ENCODE measurements at regions not wholly inside any gene's neighbourhood (a gene's known extent, or its start where the extent isn't known, plus 50 kb on each side); places are given as distances from the start of the nearest gene placed in this dataset.

DNA sequence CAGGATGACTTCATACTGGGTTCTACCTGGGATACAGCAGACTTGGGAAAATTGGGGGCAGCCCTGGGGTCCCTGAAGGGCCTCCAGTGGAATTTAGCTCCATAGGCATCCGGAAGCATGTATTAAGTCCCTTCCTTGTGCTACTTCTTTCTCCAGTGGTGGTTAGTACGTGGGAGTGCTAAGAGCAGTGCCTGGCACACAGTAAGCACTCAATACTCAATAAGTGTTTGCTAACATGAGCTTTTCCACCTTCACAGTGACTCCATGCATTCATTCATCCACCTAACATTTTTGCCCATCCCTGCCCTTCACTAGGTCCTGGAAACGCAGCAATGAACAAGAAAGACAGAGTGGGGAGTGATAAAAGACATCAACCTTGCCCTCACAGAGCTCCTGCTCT lies 120.5 kb downstream of the MN1 start:
- TF ChIP-seq, protein P1, sequence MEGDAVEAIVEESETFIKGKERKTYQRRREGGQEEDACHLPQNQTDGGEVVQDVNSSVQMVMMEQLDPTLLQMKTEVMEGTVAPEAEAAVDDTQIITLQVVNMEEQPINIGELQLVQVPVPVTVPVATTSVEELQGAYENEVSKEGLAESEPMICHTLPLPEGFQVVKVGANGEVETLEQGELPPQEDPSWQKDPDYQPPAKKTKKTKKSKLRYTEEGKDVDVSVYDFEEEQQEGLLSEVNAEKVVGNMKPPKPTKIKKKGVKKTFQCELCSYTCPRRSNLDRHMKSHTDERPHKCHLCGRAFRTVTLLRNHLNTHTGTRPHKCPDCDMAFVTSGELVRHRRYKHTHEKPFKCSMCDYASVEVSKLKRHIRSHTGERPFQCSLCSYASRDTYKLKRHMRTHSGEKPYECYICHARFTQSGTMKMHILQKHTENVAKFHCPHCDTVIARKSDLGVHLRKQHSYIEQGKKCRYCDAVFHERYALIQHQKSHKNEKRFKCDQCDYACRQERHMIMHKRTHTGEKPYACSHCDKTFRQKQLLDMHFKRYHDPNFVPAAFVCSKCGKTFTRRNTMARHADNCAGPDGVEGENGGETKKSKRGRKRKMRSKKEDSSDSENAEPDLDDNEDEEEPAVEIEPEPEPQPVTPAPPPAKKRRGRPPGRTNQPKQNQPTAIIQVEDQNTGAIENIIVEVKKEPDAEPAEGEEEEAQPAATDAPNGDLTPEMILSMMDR (IDR thresholded peaks at IDR 0.05) = no peak
- H3K27me3 ChIP-seq = peaks cover 4% of the 10 kb centered on the region
- no peaks in the 10 kb centered on the region for H3K36me3 ChIP-seq
- ATAC-seq (peak; percentile 56), DNase-seq (no peak)
- no peak overlapping the region for H3K27ac ChIP-seq
- no peaks in the 10 kb centered on the region for H3K9me3 ChIP-seq
- intact Hi-C loops (cut with DNase I) = no loop called here
- H3K4me3 ChIP-seq = no peak overlapping the region
- H3K4me1 ChIP-seq = no peaks in the 10 kb centered on the region

DNA sequence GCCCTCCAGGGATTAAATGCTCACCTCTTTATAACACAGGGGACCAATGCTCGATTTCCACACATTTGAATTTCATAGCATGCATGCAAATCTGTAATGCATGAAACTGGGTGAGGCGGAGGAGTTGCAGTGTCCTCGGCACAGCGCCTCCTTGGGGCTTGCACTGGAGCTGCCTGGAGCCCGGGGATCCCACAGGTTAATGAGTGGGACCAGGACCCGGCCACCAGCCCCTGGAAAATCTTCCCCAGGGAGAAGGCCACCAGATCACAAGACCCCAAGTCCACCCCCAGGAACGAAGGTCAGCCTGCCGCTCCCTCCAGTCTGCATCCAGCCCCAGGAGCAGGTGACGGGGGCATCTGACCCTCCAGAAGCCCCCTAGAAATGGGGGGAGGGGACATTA lies 119.1 kb downstream of the MN1 start:
- Histone ChIP-seq H3K9me3 (no peaks in the 10 kb centered on the region), H3K27me3 (peaks cover 4% of the 10 kb centered on the region), H3K4me3 (no peak overlapping the region), H3K4me1 (no peaks in the 10 kb centered on the region), H3K36me3 (no peaks in the 10 kb centered on the region), H3K27ac (no peak overlapping the region)
- intact Hi-C loops (cut with DNase I) = no loop called here
- TF ChIP-seq, protein P1 (IDR thresholded peaks at IDR 0.05) = no peak
- no peak for DNase-seq
- no peak for ATAC-seq

DNA sequence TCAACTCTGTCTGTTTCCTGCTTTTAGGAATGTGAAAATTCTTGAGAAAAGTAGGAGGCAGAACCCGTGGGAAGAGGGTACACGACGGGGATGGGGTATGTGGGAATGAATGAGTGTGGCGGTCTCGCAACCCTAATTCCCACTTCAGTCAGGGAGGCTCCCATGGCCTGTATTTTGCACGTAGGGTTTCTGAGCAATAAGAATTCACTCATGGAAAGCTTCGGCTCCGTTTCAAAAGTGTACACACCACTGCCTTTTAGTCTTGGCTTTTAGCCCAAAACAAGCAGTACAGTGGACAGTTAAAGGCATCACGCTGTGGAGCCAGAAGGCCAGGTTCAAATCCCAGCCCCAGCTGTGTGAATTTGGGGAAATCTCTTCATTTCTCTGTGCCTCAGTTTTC lies 116.7 kb downstream of the MN1 start:
- peaks cover 4% of the 10 kb centered on the region for H3K27me3 ChIP-seq
- no peak overlapping the region for H3K27ac ChIP-seq
- intact Hi-C loops (cut with DNase I) = no loop called here
- no peaks in the 10 kb centered on the region for H3K4me1 ChIP-seq
- H3K4me3 ChIP-seq = no peak overlapping the region
- H3K9me3 ChIP-seq = no peaks in the 10 kb centered on the region
- no peak for ATAC-seq
- TF ChIP-seq, protein P1 (IDR thresholded peaks at IDR 0.05) = no peak
- H3K36me3 ChIP-seq = no peaks in the 10 kb centered on the region
- DNase-seq = no peak

DNA sequence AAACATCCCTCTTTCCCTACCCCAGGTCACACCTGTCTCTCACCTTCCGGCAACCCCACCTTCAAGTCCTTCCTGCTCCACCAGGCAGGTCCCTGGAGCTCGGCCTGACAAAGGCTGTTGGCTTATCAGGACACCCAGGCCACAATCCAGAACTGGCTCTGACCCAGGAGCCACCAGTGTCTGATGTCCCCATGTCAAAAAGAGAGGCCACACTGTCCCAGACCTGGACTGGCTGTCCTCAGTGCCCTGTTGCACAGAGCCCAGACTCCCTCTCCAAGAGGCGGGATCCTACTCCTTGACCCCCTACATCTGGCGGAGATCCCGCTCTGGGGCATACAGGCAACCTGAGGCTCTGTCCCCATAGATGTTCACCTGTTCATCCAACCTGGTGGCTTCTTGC lies 116.0 kb downstream of the MN1 start:
- H3K27me3 ChIP-seq = peaks cover 4% of the 10 kb centered on the region
- ATAC-seq (no peak), DNase-seq (no peak)
- intact Hi-C loops (cut with DNase I) = no loop called here
- no peaks in the 10 kb centered on the region for H3K36me3 ChIP-seq
- no peak overlapping the region for H3K27ac ChIP-seq
- TF ChIP-seq, protein P1 (IDR thresholded peaks at IDR 0.05) = no peak
- H3K9me3 ChIP-seq = no peaks in the 10 kb centered on the region
- H3K4me3 ChIP-seq = no peak overlapping the region
- H3K4me1 ChIP-seq = no peaks in the 10 kb centered on the region

DNA sequence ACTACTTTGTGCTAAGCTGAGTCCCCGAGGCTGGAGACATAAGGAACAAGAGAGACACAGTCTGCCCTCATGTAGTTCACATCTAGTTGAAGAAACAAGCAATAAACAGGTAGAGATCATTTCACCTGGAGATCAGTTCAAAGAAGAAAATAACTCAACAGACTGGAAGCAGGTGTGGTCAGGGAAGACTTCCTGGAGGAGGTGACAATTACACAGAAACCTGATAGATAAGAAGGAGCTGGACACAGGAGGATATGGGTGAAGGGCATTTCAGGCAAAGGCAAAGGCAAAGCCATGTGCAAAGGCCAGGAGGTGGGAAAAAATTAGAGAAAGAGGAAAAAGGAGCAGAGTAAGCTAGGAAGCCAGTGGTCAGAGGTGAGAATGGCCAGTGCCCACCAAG lies 115.6 kb downstream of the MN1 start:
- ATAC-seq (no peak), DNase-seq (no peak)
- Histone ChIP-seq H3K27me3 (peaks cover 4% of the 10 kb centered on the region), H3K27ac (no peak overlapping the region), H3K36me3 (no peaks in the 10 kb centered on the region), H3K4me1 (no peaks in the 10 kb centered on the region), H3K9me3 (no peaks in the 10 kb centered on the region), H3K4me3 (no peak overlapping the region)
- TF ChIP-seq, protein P1 (IDR thresholded peaks at IDR 0.05) = no peak
- intact Hi-C loops (cut with DNase I) = no loop called here

DNA sequence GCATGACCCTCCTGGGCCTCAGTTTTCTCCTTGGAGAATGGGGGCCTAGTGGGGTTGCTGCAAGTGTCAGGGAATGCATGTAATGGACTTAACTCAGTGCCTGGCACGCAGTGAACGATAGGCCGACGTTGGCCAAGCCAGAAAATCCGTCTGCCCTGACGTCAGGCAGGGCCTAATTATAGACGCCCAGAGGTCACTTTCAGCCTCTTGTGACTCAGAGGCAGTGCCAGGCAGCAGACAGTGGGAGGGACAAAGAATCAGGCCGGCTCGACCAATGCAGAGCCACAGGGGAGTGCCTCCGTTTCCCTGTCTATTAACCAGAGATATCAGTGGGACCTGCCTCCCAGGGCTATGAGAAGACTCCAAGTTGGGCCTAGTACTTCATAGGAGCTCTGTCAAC lies 115.0 kb downstream of the MN1 start:
- Histone ChIP-seq H3K4me3 (no peak overlapping the region), H3K27me3 (peaks cover 4% of the 10 kb centered on the region), H3K4me1 (no peaks in the 10 kb centered on the region), H3K36me3 (no peaks in the 10 kb centered on the region), H3K9me3 (no peaks in the 10 kb centered on the region), H3K27ac (no peak overlapping the region)
- intact Hi-C loops (cut with DNase I) = no loop called here
- DNase-seq (no peak), ATAC-seq (peak; percentile 71)
- TF ChIP-seq, protein P1 (IDR thresholded peaks at IDR 0.05) = no peak
